ENCODE measurements at regions not wholly inside any gene's neighbourhood (a gene's known extent, or its start where the extent isn't known, plus 50 kb on each side); places are given as distances from the start of the nearest gene placed in this dataset.

- TF ChIP-seq CTCF (IDR thresholded peaks at IDR 0.05; ENCODE audit: control extremely low read depth, extremely low read depth, low read depth, missing control alignments): no peak
- DNase-seq (ENCODE audit: extremely low spot score): no peak
- POLR2A ChIA-PET: no interaction called here
- CTCF ChIA-PET: interaction anchor here (1.3 kb wide), 1 partner anchor 15 kb away, joined by 3 read pairs; no protein-coding TSS in a partner anchor
These were observed 197.0 kb downstream of the SYK start for GRCh38 chr9:90998573-90998972.

- POLR2A ChIA-PET: no interaction called here
- no peak for TF ChIP-seq CTCF (IDR thresholded peaks at IDR 0.05; ENCODE audit: control extremely low read depth, extremely low read depth, low read depth, missing control alignments)
- no peak for DNase-seq (ENCODE audit: extremely low spot score)
- CTCF ChIA-PET: interaction anchor here (1.1 to 1.6 kb wide), 2 partner anchors 9 to 14 kb away, joined by 3 to 5 read pairs; no protein-coding TSS in a partner anchor
These were observed 198.1 kb downstream of the SYK start for GRCh38 chr9:90999425-91000397.

GRCh38 chr9:91001146-91001611, 199.6 kb downstream of the SYK start:
- no peak for DNase-seq (ENCODE audit: extremely low spot score)
- POLR2A ChIA-PET: no interaction called here
- CTCF ChIA-PET: no interaction called here
- no peak for TF ChIP-seq CTCF (IDR thresholded peaks at IDR 0.05; ENCODE audit: control extremely low read depth, extremely low read depth, low read depth, missing control alignments)

- no peak for TF ChIP-seq CTCF (IDR thresholded peaks at IDR 0.05; ENCODE audit: control extremely low read depth, extremely low read depth, low read depth, missing control alignments)
- DNase-seq (ENCODE audit: extremely low spot score): no peak
- ChIA-PET POLR2A (no interaction called here), CTCF (interaction anchor here (1.1 to 1.2 kb wide), 2 partner anchors 13 to 29 kb away, joined by 3 to 6 read pairs; no protein-coding TSS in a partner anchor)
These were observed 202.9 kb downstream of the SYK start for GRCh38 chr9:91004484-91004883.

GRCh38 chr9:91004992-91005391, 203.4 kb downstream of the SYK start:
- TF ChIP-seq CTCF (IDR thresholded peaks at IDR 0.05; ENCODE audit: control extremely low read depth, extremely low read depth, low read depth, missing control alignments): no peak
- ChIA-PET CTCF (interaction anchor here (1.1 to 1.2 kb wide), 2 partner anchors 14 to 29 kb away, joined by 3 to 6 read pairs; no protein-coding TSS in a partner anchor), POLR2A (no interaction called here)
- DNase-seq (ENCODE audit: extremely low spot score): no peak

GRCh38 chr9:91006046-91006445, 204.4 kb downstream of the SYK start:
- TF ChIP-seq CTCF (IDR thresholded peaks at IDR 0.05; ENCODE audit: control extremely low read depth, extremely low read depth, low read depth, missing control alignments): no peak
- POLR2A ChIA-PET: no interaction called here
- CTCF ChIA-PET: no interaction called here
- no peak for DNase-seq (ENCODE audit: extremely low spot score)

Data from GM10248 (cell line).